NCI-H748 (cell line): ENCODE measurements at regions not wholly inside any gene's neighbourhood (a gene's known extent, or its start where the extent isn't known, plus 50 kb on each side); places are given as distances from the start of the nearest gene placed in this dataset.

Experiments used
- DNase-seq: peaks from one replicate; lab custom pipeline; 2025; ENCODE audit not compliant: unreplicated experiment; lab: John Stamatoyannopoulos, UW

DNA sequence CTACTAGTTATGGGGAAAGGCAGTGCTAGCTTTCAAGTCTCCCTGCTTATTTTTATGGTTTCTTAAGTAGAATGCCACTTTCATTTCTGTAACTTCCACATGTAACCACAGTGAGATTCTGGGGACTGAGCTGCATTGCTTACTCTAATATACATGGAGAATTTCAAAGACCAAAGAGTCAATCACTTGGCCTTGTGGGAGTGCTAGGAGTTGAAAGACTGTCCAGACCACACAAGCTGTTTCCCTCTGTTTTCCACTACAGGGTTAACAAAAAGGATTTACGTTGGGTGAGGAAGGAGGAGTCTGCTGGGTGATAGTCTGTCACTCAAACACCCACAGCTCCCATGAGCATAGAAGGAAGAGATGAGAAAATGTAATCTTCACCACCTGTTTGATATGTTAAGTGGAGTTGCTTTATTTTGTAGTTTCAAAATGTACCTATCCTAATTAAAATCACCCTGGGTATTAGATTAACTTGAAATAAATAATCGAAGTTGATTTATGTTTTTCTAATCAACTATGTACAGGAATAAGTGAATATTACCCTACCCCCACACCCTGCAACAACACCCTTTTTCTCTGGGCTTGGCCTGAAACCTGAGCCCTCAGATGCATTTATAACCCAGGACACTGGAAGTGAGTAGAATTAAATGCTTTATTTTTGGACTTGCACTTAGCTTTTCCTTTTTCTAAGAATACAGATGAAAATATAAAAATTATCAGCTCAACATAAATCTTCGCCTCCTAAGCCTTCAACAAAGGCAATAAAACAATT, 225.8 kb upstream of the SLC10A2 start:
- DNase-seq = no peak

DNA sequence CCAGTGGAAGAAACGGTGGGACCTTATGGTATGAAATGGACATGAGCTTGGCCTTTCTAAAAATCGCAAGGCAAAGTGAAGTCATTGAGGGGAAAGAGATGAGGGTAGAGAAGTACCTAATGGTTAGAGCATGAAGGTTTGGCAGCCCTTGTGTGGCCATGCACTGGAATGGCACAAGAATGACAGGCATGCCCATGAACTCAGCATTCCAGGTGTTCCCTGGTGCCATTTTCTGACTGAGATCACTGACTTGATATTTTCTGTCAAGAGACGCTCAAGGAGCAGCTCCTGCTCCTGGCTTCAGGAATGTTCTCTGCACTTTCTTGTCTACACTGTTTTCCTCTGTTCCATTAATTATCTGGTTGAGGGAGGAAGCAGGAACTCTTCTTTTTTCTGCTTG, 225.0 kb upstream of the SLC10A2 start:
- DNase-seq = no peak

DNA sequence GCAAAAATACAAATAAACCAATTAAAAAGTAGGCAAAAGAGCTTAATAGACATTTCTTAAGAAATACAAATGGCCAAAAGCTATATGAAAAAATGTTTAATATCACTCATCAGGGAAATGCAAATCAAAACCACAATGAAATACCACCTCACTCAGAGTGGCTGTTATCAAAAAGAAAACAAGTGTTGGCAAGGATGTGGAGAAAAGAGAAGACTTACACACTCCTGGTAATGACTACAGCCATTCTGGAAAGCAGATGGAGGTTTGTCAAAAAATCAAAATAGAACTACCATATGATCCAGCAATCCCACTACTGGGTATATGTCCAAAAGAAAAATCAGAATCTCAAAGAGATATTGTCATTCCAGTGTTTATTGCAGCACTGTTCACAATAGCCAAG, 223.5 kb upstream of the SLC10A2 start:
- DNase-seq = no peak

GRCh38 chr13:103288114-103288513, 221.9 kb upstream of the SLC10A2 start:
- no peak for DNase-seq

GRCh38 chr13:103287659-103288058, 221.4 kb upstream of the SLC10A2 start:
- DNase-seq = no peak

DNA sequence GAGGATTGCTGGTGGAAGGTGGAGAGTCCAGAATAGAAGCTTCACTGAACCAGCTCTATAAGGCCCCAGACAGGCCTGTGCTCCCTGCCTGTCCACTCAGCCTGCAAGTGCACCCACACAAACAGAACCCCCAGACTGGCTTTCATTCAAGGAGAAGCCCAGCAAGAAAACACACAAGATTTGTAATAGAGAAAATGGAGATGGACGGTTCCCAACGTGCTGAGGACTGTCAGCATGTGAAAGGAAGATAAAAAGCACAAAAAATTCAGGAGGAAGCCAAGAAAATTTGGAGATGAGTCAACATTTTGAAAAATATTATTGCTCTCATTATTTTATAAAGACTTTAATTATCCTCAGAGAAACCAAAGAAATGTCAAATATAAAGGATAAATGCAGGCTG, 218.2 kb upstream of the SLC10A2 start:
- no peak for DNase-seq

- DNase-seq = no peak
These were observed 217.2 kb upstream of the SLC10A2 start for GRCh38 chr13:103283451-103283820.

DNA sequence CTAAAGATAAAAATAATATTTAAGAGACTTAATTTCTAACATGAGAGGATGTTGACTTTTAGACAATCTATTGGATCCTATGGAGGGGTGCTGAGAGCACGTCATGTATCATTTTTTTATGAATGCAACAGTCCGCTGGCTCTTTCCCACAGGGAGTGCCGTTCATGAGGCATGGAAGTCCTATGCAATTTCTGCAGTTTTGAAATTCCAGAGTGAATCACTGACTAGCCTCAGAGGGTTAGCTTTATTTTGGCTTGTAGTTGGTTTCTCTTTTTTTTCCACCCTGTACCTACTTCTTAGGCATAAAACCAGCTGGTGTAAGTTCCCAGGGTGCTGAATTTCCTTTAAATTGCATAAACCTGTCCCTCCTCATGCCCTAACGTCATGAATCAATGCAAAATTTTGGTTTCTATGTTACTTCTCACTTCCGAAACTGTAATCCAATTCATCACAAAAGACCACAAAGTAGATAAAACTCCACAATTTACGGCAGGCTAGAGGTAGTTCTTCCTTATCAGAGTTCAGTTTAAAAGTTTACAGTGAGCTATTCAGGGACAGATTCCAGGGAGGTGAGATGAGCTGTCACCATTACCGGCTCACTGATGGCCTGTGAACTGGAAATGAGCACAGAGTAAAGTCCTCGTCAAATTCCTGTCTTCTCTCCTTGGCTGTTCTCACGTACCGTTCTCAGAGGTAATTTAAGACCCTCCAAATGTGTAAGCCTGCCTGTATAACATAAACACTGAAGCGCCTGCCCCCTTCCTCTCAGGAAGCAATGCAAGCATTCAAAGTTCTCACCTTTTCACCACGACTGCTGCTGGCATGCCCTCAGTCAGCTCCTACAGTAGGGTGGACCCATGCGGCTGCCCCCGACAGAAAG, 216.6 kb upstream of the SLC10A2 start:
- no peak for DNase-seq

- DNase-seq = no peak
These were observed 211.9 kb upstream of the SLC10A2 start for GRCh38 chr13:103277959-103278694.

DNA sequence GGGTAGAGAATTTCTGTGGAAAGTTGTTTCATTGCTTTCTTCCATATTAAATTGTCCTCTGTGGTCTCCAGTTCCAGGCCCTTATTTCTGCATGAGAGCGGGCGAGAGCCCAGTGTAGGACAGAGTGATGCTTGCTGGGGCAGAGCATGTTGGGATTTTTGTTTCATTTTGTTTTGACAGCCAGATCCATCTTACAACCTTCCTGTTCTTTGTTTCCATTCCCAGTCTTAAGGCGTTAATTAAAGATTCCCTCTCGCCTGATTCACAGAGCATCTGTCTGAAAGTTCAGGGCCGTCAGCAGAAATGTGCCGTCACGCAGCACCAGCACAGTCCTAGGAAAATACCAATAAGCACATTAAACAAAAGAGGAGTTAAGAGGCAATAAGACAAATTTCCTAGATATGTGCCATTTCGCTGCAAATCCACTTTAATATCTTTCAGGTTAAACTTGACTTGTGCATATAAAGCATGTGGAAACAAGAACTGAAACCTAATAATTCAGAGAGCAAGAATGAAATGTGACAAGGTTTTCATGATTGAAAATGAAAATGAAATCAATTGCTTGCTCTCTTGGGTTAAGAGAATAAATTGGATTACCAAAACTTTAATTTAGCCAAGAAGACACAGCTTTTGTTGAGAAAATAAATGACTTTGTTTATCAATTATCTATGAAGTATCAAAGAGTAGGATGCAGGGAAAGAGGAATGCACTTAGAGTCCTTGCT, 210.7 kb upstream of the SLC10A2 start:
- DNase-seq = no peak

GRCh38 chr13:103275722-103276121, 209.5 kb upstream of the SLC10A2 start:
- no peak for DNase-seq

- no peak for DNase-seq
These were observed 208.9 kb upstream of the SLC10A2 start for GRCh38 chr13:103275081-103275480.

- no peak for DNase-seq
These were observed 207.6 kb upstream of the SLC10A2 start for GRCh38 chr13:103273825-103274224.

GRCh38 chr13:103272770-103273169, 206.6 kb upstream of the SLC10A2 start:
- no peak for DNase-seq

- DNase-seq = no peak
These were observed 197.2 kb upstream of the SLC10A2 start for GRCh38 chr13:103263448-103263847.

DNA sequence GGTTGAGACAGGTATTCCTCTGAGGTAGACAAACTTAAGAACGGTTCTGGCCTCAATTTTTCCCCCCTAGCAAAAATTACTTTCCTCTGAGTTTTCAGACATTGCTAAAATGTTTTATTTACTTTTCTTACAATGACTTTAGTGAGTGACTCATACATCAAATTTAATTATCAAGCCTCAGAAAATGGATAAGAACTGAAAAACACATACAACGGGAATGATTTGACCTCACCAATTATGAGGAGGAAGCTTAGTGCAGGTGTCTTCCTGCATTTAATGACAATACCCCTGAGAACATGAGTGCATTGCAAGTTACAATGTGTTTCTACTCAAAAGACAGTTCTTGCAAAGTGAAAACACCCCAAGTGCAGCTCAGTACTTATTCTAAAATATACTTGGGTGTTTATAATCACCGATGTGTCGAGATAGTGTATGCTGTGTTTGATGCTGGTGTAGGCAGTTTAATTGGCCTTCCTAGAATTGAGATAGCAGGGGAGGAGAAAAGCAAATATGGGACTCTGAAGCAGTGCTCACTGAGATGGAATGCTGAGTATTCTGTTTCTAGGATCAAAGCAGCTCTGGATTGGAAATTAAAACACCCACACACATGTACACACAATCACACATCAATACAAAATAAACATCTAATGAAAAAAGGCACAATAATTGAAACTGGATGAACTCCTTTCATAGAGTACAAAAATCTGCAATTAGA, 189.5 kb upstream of the SLC10A2 start:
- no peak for DNase-seq

DNA sequence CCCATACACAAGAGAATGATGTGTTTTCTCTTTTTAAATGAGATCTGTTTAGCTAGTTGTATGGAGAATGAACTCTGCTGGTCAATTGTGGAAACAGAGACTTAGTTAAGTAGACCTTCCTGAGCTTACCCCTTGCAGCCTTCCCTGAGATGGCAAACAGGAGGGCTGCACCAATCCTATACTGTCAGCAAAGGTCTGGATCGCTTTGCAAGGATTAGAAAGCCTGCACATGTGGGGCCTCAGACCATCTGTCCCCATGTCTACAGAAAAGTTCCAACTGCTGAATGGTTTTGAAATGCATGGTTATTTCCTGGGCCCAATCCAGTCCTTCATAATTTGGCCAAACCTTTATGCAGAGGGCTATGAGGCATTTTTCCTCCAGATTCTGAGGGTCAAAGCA, 183.9 kb upstream of the SLC10A2 start:
- no peak for DNase-seq

DNA sequence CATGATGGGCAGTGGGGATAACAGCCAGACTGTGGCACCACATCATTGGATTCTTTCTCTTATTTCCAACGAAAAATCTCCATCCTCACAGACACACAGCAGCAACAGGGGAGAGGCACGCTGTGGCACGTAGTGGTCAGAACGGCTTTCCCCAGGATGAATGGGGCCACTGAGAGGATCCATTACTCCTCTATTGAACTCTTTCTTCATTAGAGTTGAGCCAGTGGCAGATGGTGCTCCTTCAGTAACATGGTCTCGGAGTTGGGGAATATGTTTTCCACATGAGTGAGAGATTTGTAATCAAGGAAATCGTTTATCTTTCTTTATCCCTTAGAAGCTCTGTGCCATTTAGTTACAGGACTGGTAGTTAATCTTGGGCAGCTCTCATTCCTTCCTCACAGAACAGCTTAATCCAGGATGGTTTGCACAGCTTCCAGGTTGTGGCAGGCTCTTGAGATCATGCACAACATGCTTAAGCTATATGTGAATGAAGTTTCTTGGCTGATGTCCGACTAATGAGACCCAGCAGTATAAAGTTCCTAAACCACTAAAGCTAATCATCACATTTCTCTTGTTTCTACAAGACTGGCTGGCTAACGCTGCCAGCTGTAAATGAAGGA, 180.5 kb upstream of the SLC10A2 start:
- no peak for DNase-seq

GRCh38 chr13:103243495-103243894, 177.3 kb upstream of the SLC10A2 start:
- no peak for DNase-seq

GRCh38 chr13:103238441-103238840, 172.2 kb upstream of the SLC10A2 start:
- DNase-seq = peak; percentile 35
